NCI-H1694 treated with DMSO at 0.1 percent for 48 hours (cell line): ENCODE measurements at regions not wholly inside any gene's neighbourhood (a gene's known extent, or its start where the extent isn't known, plus 50 kb on each side); places are given as distances from the start of the nearest gene placed in this dataset.
"Not testable (repeated sequence)": the region's sequence is repeated elsewhere in the genome, so short reads cannot be mapped to it uniquely, and the experiment has no call there.

Source experiments
- DNase-seq: peaks from one replicate; lab custom pipeline; 2025; lab: John Stamatoyannopoulos, UW

DNA sequence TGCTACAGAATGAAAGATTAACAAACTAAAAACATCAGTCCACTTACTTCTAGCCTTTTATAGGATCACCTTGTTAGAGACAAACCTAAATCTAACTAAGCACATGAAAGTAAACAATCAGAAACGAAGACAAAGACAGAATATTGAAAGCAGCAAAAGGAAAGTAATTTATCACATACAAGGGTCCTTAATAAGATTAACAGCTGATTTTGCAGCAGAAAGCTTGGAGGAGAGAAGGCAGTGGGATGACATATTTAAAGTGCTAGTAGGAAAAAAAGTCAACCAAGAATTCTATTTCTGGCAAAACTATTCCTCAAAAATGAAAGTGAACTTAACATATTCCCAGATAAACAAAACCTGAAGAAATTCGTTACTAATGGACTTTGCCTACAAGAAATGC lies 286.4 kb downstream of the RWDD3 start:
- no peak for DNase-seq

DNA sequence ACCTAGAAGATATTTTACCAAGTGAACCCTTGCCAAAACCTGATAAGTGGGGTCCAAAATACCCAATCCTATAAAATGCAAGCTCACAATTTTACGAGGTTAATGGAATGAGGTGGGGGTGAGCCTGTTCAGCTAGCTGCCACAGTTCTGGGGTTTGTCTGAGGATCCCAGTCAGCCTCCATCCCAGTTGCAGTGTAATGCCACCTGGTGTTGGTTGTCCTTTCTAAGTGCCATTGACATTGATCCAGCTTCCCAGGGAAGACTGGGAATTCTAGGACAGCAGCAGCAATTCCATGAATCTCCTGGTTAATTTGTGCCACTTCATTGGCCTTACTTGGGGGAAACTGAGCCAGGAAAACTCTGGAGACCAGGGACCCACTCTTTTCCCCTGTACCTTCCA lies 298.3 kb downstream of the RWDD3 start:
- DNase-seq = no peak

DNA sequence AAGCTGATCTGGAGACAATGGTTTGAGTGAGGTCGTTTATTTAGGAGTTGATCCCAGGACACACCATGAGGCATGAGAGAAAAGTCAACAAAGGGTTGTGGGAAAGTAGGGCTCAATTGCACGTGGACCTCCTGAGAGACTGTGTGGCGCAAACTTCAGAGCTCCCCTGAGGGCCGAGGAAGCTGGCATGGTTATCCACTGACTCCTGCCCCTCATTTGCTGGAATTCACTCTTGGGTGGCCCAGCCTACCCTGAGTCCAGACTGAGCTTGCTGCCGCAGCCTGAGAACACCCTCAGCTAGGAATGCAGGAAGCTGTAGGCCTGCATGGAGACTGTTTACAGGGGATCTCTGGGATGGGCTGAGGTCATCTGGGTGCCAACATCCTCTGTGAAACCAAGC lies 301.0 kb downstream of the RWDD3 start:
- no peak for DNase-seq

DNA sequence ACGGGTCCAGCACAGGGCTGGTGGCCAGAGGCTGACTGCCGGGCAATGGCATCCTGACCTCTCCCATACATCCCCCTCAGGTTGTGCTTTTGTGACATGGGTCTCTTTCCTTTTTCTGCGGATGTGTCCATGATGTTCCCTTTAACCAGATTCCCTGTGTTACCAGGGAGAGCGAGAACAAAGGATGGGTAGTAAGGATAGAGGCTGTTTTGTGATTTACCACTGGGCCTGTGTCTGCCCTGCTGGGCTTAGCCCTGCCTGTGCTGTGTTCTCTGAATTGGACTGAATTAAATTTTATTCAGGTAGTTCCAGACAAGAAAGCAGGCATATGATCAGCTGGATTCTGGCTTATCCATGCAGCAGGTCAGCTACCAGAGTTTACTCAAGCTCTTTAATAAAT lies 301.6 kb downstream of the RWDD3 start:
- DNase-seq = no peak

DNA sequence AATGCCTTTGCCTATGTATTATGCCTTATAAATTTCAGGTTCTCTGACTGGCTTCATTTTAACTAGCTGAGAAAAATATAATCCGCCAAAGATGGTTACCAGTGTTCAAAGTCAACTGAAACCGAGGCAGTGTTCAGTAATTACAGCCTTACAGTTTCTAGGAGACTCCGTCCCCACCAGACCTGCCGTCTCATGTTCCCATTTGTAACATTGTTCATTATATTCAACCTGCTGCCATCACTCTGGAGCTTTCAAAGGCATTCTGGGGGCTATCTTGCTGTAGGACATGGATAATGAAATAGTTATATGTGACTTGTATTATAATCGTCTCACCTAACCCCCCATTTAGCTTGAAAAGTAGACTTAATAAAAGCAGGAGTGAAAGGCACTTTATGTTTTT lies 302.5 kb downstream of the RWDD3 start:
- no peak for DNase-seq

DNA sequence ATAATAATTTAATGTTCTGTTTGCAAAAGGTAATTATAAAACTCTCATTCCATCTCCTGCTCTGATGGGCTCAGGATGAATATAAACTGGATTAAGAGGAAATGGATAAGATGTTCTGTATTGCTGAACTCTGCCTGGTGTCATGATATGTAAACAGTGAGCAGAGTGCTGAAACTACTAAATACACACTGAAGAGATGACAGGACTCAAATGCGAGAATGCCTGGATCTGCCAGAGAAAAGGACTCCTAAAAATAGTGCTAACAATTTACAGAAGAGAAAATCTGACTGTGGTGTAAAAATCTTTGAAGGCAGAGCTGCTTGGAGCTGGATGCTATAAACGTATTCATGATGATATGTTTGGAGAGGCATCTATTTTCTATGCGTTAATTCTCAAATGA lies 303.2 kb downstream of the RWDD3 start:
- no peak for DNase-seq

DNA sequence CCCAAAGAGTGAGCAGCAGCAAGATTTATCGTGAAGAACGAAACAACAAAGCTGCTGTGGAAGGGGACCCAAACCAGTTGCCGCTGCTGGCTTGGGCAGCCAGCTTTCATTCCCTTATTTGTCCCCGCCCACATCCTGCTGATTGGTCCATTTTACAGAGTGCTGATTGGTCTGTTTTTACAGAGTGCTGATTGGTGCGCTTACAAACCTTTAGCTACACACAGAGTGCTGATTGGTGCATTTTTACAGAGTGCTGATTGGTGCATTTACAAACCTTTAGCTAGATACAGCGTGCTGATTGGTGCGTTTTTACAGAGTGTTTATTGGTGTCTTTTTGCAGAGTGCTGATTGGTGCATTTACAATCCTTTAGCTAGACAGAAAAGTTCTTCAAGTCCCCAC lies 304.2 kb downstream of the RWDD3 start:
- not testable (repeated sequence) for DNase-seq

DNA sequence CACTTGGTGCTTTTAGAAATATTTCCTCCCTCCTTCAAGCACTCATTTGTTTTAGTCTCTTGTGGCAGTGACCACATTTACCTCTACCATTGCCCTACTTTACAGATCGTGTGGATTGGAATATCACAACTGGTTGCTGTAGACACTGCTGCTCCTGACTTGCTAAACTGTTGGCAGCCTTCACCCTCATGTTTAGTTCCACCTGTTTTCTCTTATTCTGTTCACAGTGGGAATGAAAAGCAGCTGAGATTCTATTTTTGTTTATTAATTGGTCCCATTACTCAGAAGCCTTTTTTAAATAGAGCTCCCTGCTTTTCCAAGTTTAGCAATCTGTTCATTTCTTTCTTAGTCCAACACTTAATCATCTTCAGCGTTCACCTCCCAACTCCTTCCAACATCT lies 308.9 kb downstream of the RWDD3 start:
- DNase-seq = no peak

DNA sequence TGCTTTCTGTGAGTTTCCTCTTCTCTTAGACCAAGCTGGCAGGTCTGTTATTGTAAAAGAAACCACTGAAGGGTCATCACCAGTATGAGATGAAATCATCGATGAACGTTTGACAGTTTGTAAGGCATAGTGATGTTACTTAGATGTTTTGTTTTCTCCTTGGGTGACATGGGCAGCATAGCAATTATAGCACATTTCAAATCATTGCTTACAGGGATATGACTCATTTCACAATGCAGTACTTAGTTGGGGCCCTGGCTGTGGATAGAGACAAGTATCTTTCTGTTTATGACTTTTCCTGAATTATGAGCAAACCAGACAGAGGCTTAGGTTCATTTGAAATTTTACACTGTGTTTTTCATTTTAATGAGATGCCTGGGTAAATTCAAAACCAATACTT lies 313.0 kb downstream of the RWDD3 start:
- DNase-seq = no peak

DNA sequence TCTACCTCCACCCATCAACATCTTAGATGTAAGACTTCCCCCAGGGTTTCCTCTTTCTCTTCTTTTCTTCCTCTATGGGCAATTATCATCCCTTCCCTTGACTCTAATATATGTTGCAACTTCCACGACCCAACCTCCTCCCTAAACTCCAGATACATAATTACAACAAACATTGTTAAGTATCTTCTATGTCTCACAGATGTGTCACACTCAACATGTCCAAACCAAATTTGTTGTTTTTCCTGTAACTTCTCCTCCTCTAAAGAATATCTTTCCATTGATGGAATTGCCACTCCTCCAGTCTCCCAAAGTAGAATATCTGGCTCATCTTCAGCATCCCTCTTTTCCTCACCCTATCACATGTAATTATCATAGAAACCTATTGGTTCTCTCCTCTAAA lies 314.2 kb downstream of the RWDD3 start:
- DNase-seq = no peak

DNA sequence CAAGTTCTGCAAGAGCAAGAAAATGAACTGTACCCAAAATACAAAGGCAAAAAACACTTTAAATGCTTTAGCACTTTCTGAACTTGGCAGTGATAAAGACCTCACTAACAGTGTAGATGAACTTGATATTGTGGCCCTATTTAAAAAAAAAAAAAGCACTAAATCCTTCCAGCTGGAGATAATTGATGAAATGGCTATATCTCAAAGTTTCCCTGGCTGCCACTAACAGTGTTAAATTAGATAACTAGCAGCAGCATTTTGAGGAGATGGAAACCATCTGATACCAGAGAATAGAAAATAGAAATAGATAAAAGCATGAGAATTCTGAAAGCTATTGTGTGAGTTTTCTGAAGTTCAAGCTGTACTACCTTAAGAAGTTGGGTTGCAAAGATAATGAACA lies 317.2 kb downstream of the RWDD3 start:
- DNase-seq = no peak

DNA sequence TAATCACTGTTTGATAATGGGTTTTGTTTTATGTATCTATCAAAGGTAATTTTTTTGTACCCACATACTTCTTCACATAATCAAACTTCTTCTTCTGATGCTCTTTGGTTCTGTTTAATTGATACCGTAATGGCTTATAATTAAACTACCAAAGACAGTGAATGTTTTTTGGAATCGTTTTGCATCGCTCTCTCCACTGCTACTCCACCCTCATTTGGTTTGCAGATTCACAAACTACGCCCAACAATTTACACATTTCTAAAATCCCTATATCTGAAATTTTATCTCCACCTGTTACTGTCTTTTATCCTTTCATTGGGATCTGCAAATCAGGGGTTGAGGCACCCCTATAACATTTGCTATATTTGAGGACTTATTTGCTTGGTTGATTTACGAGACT lies 319.6 kb downstream of the RWDD3 start:
- no peak for DNase-seq

DNA sequence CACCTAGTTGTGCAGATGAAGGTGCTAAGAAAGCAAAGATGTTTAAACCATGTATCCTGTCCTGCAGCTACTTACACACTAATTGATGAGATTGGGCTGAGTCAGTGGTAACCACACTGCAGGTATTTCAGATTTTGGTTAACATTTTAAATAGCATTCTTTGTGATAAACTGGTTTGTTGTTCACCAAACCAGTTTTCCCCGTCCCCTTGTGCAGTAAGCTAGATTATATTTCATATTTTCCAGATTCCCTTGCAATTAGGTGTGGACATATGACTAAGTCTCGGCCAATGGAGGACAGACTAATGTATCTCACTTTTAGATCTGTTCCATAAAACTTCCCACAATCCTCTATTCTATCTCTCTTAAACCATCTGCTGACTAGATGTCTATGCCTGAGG lies 320.4 kb downstream of the RWDD3 start:
- DNase-seq = no peak

DNA sequence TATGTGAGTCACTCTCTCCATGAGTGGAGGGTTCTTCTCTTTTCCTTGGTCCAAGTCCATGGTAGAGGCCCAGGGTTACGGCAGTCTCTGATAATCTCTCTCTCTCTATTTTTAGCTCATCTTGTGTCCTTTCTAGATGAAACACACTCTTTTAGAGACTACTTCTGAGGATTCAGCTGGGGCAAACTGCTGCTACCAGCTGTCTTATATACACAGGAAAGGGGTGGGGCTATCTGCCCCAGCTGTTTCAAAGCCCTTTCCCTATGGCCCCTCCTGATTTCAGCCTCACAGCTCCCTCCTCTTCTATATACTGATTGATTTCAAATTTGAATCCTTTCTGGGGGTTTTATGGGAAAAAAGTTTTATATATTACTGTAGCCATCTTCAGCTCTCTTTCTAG lies 324.8 kb downstream of the RWDD3 start:
- no peak for DNase-seq

DNA sequence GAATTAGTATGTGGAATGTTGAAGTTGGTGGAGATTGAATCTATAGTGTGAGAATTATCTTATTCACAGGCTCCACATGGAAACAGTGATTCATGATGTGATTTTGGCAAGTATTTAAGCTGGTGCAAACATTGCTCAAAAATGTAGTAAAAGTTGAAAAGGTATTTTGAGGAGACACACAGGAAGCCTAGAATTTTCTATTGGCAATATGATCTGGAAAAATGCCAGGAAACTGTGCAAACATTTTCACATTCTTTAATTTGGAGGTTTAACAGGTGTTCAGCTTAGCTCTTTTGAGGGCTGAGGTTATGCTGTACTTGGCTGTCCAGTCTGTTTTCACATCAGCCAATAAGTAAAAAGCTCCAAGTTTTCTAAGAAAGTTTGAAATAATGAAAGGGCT lies 327.3 kb downstream of the RWDD3 start:
- no peak for DNase-seq

DNA sequence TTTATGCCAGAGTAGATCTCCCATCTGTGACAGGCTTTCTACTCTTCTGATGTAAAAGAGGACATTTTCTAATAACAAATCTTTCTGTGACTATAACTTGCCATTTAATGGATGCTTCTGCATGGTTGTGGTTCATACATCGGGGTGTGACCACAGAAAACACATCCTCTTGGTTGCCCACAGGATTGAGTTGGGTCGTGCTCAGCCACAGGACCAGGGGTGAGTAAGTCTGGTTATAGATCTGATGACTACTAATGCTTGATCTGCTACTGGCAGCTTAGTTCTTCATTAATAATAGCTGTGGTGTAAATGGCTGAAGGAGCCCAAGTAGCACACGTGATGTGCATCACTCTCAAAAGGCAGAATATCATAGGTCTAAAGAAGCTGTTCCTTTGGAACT lies 328.2 kb downstream of the RWDD3 start:
- no peak for DNase-seq

DNA sequence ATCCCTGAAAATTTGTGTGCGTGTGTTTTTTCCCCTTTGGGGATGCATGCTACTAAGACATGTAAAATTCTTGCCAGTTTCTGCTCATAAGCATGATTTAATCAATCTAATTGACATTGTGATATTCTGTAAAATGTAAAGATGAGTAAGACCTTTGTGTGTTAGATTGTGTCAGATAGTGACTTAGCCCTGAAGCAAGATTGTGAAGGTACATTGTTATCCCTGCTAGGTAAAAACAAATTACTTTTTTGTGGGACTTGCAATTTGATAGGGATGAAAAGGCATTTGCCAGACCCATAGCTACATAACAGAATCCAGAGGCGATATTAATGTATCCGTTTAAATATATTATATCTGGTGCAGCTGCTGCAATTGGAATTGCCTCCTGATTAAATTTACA lies 338.0 kb downstream of the RWDD3 start:
- no peak for DNase-seq

DNA sequence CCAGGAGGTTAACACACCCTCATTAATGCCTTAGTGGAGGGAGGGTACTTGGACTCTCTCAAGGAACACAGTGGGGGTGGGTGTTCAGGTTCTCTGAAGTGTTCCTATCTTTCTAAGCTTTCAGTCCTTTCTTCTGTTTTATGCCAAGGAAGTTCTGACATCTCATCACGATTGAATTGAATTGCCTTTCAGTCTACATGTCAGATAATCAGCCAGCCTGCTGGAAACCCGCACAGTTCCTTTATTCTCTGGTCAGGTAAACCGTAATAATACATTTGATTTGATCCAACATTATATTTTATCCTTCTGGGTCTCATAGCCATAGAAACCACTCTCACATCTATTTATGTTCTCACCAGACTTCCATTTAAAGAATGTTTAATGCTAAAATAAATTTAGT lies 339.0 kb downstream of the RWDD3 start:
- DNase-seq = no peak

DNA sequence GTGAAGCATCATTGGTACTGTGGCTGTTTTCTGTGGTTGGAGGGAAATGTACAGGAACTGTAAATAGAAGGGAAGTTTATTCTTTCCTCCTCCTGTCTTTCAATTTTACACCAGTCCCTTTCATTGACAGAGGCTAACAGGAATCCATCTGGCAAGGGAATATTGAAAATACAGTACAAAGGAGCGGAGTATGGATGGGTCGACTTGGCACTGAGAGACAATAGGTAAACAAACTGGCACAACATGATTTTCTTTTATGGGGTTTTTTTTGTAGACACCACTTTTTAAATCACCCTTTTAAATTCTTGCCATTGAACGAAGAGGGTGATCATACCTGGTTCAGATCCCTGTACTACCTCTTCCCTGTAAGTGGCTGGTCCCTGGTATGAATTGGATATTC lies 341.3 kb downstream of the RWDD3 start:
- no peak for DNase-seq

DNA sequence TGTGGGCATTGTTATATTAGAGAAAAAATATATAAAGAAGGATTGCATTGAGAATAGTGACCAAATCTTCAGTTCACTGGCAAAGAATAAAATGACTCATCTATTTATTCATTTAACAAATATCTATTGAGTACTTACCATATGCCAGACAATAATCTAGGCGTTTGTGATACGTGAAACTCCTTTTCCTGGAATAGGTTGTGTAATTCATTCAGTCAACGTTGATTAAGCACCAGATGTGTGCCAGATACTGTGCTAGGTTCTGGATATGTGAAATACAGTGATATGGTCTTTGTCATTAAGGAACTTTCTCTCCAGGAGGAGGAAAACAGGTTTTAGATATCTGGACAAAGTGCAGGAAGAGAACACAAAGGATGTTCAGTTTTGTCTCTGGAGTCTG lies 344.5 kb downstream of the RWDD3 start:
- DNase-seq = no peak

DNA sequence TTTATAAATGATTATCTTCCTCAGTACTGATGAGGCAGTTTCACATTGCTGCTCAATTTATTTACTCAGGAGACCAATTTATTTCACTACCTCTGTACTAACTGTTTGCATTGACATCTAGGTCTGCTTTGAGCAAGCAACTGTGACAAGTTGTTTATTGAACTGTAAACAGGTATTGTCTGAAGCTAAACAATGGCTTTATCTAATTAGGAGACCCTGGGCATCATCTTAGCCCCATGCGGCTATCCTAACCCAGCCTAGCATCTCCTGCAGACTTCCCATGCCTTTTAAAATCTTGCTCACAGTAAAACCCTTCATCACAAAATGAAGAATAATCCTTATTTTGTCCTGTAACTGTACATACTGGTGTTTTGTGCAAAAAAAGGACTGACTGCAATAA lies 348.2 kb downstream of the RWDD3 start:
- no peak for DNase-seq

DNA sequence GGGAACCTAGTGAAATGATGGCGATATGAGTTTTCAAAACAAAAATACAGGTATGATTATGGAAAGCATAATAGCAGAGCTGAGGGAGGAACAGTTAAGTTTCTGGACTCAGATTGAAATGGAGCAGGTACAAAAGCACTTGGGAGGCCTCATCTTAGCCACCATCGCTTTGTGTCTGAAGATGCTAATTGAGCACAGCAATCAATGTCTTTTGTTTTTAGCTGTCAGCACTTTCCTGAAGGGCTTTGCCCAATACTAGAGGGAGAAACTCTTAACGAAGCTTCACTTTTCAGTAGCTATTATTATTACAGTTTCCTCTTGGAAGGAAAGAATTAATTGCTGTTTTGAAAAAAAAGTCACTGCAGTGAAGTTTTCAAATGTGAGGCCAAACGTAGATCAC lies 348.7 kb downstream of the RWDD3 start:
- DNase-seq = no peak

DNA sequence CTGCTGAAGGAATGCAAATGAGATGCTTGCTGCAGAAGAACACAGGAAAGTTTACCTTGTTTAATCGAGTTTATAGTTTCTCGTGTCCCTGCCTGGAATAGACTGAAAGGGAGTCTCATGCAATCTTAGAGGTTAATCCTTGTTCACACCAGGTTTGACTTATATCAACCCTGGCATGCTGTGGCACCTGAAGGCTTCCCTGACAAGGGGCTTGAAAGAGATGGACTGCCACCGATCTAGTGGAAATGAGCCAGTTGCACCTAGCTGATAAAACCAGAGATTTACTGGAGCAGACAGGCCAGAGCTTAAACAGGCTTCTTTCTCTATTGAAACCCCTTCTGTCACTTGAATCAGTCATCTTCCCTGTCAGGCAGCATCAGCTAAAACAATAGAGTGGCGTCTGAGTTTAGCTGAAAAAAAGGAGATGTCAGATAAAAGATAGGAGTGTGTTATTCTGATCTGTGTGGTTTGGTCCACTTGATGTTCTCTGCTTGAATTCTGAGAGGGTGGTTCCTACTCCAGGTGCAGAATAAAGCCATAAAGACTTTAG lies 349.7 kb downstream of the RWDD3 start:
- no peak for DNase-seq

DNA sequence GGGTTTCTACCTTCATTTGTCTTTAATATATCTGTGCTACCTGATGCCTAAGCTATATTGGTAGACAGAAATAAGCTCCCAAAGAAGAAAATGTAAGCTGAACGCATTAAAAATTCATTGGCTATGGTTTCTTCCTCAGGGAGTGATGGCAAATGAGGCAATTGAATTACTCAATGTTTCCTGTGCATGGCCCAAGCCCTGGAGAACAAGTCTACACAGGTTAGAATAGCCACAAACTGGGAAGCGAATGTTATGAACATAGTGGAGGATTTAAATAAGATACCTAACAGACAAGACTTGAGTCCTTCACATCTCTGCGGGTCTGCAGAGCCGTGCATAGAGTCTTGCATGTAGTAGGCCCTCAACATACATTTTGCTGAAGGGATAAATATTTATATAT lies 350.3 kb downstream of the RWDD3 start:
- DNase-seq = no peak

DNA sequence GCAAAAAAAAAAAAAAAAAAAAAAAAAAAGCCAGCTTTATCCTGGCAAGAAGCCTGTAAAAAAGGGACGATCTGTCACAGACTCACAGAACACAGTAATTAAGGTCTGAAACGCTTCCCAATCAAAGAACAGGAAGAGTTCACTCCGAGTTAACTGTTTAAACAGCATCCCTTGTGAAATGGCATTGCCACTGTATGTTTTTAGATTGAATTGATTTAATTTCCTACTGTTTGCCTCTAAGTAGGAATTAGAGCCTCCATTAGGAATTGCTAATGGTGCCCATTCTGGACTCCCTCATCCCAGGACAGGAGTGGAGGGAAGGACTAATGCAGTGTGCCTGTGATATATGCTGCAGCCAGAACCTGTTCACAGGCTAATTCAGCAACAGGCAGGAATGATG lies 370.8 kb downstream of the RWDD3 start:
- peak; percentile 90 for DNase-seq
